ENCODE measurements at regions not wholly inside any gene's neighbourhood (a gene's known extent, or its start where the extent isn't known, plus 50 kb on each side); places are given as distances from the start of the nearest gene placed in this dataset.

GRCh38 chr2:176531608-176532007 is 262.4 kb downstream of the MTX2 start (continued):
- TF ChIP-seq ZBTB10 (tag by site-specific recombination; IDR thresholded peaks at IDR 0.05), result no peak
- no peak for TF ChIP-seq ZNF792 (tag by site-specific recombination; IDR thresholded peaks at IDR 0.05)
- no peak for TF ChIP-seq ZNF157 (tag by site-specific recombination; IDR thresholded peaks at IDR 0.05)
- 0 out of 2 replicates have a peak, but pooled peaks have one; percentile 31 for TF ChIP-seq ZNF18 (tag by site-specific recombination; IDR thresholded peaks at IDR 0.05)
- no peak for TF ChIP-seq ZNF747 (tag by site-specific recombination; IDR thresholded peaks at IDR 0.05)
- TF ChIP-seq HOXD13 (CRISPR knock-in tag; IDR thresholded peaks at IDR 0.05; ENCODE audit: borderline replicate concordance), result no peak
- TF ChIP-seq ZNF501 (tag by site-specific recombination; IDR thresholded peaks at IDR 0.05), result no peak
- TF ChIP-seq ELK4 (IDR thresholded peaks at IDR 0.05; ENCODE audit: borderline replicate concordance, low read depth, low read length), result no peak
- no peak for TF ChIP-seq ZNF692 (tag by site-specific recombination; IDR thresholded peaks at IDR 0.05)
- TF ChIP-seq ATF2 (tag by site-specific recombination; IDR thresholded peaks at IDR 0.05; ENCODE audit: low read depth), result peak; percentile 35; the same call in 1 of the 2 replicates
- no peak for TF ChIP-seq WT1 (tag by site-specific recombination; IDR thresholded peaks at IDR 0.05)
- no peak for TF ChIP-seq ZNF146 (tag by site-specific recombination; IDR thresholded peaks at IDR 0.05)
- no peak for TF ChIP-seq HOXC10 (CRISPR knock-in tag; IDR thresholded peaks at IDR 0.05)
- no peak for TF ChIP-seq ZNF132 (tag by site-specific recombination; IDR thresholded peaks at IDR 0.05; ENCODE audit: borderline replicate concordance)
- 0 out of 2 replicates have a peak, but pooled peaks have one; percentile 57 for TF ChIP-seq ZNF24 (tag by site-specific recombination; IDR thresholded peaks at IDR 0.05)
- TF ChIP-seq ZNF140 (tag by site-specific recombination; IDR thresholded peaks at IDR 0.05), result no peak
- no peak for TF ChIP-seq ZNF521 (tag by site-specific recombination; IDR thresholded peaks at IDR 0.05)
- no peak for TF ChIP-seq ZNF211 (tag by site-specific recombination; IDR thresholded peaks at IDR 0.05; ENCODE audit: low read depth)
- no peak for TF ChIP-seq ZNF423 (tag by site-specific recombination; IDR thresholded peaks at IDR 0.05)
- TF ChIP-seq SCRT2 (tag by site-specific recombination; IDR thresholded peaks at IDR 0.05), result no peak
- no peak for TF ChIP-seq ZNF776 (tag by site-specific recombination; IDR thresholded peaks at IDR 0.05; ENCODE audit: borderline replicate concordance)
- TF ChIP-seq ZNF112 (tag by site-specific recombination; IDR thresholded peaks at IDR 0.05), result no peak
- TF ChIP-seq ZNF274 (IDR thresholded peaks at IDR 0.05; ENCODE audit: low read length), result no peak
- no peak for TF ChIP-seq ZNF274 (tag by site-specific recombination; IDR thresholded peaks at IDR 0.05; ENCODE audit: borderline replicate concordance)
- TF ChIP-seq ZBTB26 (tag by site-specific recombination; optimal IDR thresholded peaks at IDR 0.05), result no peak
- peak; percentile 77 for TF ChIP-seq PRDM4 (tag by site-specific recombination; IDR thresholded peaks at IDR 0.05)
- TF ChIP-seq ZNF366 (tag by site-specific recombination; conservative IDR thresholded peaks at IDR 0.05), result no peak
- TF ChIP-seq KLF16 (tag by site-specific recombination; IDR thresholded peaks at IDR 0.05), result 0 out of 2 replicates have a peak, but pooled peaks have one; percentile 30
- TF ChIP-seq ZNF76 (tag by site-specific recombination; IDR thresholded peaks at IDR 0.05; ENCODE audit: borderline replicate concordance, low read depth), result no peak
- no peak for TF ChIP-seq ZSCAN16 (tag by site-specific recombination; IDR thresholded peaks at IDR 0.05)
